SK-N-SH (cell line): ENCODE measurements at regions not wholly inside any gene's neighbourhood (a gene's known extent, or its start where the extent isn't known, plus 50 kb on each side); places are given as distances from the start of the nearest gene placed in this dataset.

Experiments
- CHD2 ChIP-seq: fragments of 150-350 bp; IDR thresholded peaks from 2 replicates; pipeline ENCODE4 v1.6.1; 2018; ENCODE audit warnings: low read length; ENCODE audit not compliant: partially characterized antibody
- EP300 ChIP-seq, 2 experiments: IDR thresholded peaks; 2 replicates each; pipeline versions ENCODE4 v1.4.0 to v1.6.1; 2012; ENCODE audit warnings: borderline replicate concordance in 1 of 2, low read depth in 1 of 2, low read length in 1 of 2
- EZH2phosphoT487 ChIP-seq: fragments of 200-600 bp; sonication (generic); IDR thresholded peaks from 2 replicates; pipeline ENCODE4 v1.6.1; 2017; ENCODE audit warnings: low read depth, mixed run types, mild to moderate bottlenecking, antibody characterized with exemption, moderate library complexity, borderline replicate concordance
- NFIC ChIP-seq: IDR thresholded peaks from 2 replicates; pipeline ENCODE4 v1.4.0; 2012; ENCODE audit warnings: borderline replicate concordance
- NRF1 ChIP-seq: IDR thresholded peaks from 2 replicates; pipeline ENCODE4 v1.6.1; 2012; ENCODE audit warnings: low read depth, mild to moderate bottlenecking, low read length
- POLR2AphosphoS5 ChIP-seq: IDR thresholded peaks from 2 replicates; pipeline ENCODE4 v1.6.1; 2012; ENCODE audit warnings: low read depth, low read length
- SIN3A ChIP-seq: IDR thresholded peaks from 2 replicates; pipeline ENCODE4 v1.6.1; 2012; ENCODE audit warnings: low read depth, mild to moderate bottlenecking, low read length, moderate library complexity, borderline replicate concordance
- SMC3 ChIP-seq: IDR thresholded peaks from 2 replicates; pipeline ENCODE4 v1.6.1; 2012; ENCODE audit warnings: low read depth, low read length, improper control_type of control experiment
- TAF1 ChIP-seq: IDR thresholded peaks from 2 replicates; pipeline ENCODE4 v1.6.1; 2012; ENCODE audit warnings: low read depth, mild to moderate bottlenecking, low read length, moderate library complexity, borderline replicate concordance
- YY1 ChIP-seq: IDR thresholded peaks from 2 replicates; pipeline ENCODE4 v1.4.0; 2012; ENCODE audit warnings: low read depth, mild to moderate bottlenecking
- TF ChIP-seq, protein P1 (sequence below): fragments of 200-600 bp; sonication (generic); IDR thresholded peaks from 2 replicates; pipeline ENCODE4 v1.6.1; 2017; ENCODE audit warnings: antibody characterized with exemption, mild to moderate bottlenecking, moderate library complexity
- TF ChIP-seq, protein P2 (sequence below): IDR thresholded peaks from 2 replicates; pipeline ENCODE4 v1.4.0; 2012; ENCODE audit warnings: low read depth
- TF ChIP-seq, protein P3 (sequence below): IDR thresholded peaks from 2 replicates; pipeline ENCODE4 v1.4.0; 2012; ENCODE audit warnings: low read depth, borderline replicate concordance
- TF ChIP-seq, protein P4 (sequence below): IDR thresholded peaks from 2 replicates; pipeline ENCODE4 v1.6.1; 2012; ENCODE audit warnings: mild to moderate bottlenecking, low read depth, low read length, moderate library complexity

DNA sequence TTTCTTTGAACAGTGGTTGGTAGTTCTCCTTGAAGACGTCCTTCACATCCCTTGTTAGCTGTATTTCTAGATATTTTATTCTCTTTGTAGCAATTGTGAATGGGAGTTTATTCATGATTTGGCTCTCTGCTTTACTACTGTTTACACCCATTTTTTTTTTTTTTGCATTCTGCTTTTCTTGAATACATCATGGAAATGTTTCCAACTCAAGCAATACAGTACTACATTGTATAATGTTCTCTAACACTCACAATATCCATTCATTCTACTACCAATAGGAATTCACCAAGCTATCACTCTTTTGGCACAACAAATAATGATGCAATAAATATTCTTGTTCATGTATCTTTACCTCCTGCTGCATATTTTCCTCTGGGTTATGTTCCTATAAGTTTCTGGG is 801.7 kb downstream of the NTRK3 start:
- TF ChIP-seq, protein P1, sequence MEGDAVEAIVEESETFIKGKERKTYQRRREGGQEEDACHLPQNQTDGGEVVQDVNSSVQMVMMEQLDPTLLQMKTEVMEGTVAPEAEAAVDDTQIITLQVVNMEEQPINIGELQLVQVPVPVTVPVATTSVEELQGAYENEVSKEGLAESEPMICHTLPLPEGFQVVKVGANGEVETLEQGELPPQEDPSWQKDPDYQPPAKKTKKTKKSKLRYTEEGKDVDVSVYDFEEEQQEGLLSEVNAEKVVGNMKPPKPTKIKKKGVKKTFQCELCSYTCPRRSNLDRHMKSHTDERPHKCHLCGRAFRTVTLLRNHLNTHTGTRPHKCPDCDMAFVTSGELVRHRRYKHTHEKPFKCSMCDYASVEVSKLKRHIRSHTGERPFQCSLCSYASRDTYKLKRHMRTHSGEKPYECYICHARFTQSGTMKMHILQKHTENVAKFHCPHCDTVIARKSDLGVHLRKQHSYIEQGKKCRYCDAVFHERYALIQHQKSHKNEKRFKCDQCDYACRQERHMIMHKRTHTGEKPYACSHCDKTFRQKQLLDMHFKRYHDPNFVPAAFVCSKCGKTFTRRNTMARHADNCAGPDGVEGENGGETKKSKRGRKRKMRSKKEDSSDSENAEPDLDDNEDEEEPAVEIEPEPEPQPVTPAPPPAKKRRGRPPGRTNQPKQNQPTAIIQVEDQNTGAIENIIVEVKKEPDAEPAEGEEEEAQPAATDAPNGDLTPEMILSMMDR = no peak
- TF ChIP-seq, protein P2, sequence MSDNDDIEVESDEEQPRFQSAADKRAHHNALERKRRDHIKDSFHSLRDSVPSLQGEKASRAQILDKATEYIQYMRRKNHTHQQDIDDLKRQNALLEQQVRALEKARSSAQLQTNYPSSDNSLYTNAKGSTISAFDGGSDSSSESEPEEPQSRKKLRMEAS = no peak
- no peak for TF ChIP-seq POLR2AphosphoS5
- no peak for TF ChIP-seq SMC3
- TF ChIP-seq, protein P3, sequence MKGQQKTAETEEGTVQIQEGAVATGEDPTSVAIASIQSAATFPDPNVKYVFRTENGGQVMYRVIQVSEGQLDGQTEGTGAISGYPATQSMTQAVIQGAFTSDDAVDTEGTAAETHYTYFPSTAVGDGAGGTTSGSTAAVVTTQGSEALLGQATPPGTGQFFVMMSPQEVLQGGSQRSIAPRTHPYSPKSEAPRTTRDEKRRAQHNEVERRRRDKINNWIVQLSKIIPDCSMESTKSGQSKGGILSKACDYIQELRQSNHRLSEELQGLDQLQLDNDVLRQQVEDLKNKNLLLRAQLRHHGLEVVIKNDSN = no peak
- TF ChIP-seq TAF1 = no peak
- no peak for TF ChIP-seq NRF1
- no peak for TF ChIP-seq EP300 (IDR thresholded peaks at IDR 0.05; ENCODE audit: borderline replicate concordance in 1 of 2, low read depth in 1 of 2, low read length in 1 of 2)
- TF ChIP-seq, protein P4, sequence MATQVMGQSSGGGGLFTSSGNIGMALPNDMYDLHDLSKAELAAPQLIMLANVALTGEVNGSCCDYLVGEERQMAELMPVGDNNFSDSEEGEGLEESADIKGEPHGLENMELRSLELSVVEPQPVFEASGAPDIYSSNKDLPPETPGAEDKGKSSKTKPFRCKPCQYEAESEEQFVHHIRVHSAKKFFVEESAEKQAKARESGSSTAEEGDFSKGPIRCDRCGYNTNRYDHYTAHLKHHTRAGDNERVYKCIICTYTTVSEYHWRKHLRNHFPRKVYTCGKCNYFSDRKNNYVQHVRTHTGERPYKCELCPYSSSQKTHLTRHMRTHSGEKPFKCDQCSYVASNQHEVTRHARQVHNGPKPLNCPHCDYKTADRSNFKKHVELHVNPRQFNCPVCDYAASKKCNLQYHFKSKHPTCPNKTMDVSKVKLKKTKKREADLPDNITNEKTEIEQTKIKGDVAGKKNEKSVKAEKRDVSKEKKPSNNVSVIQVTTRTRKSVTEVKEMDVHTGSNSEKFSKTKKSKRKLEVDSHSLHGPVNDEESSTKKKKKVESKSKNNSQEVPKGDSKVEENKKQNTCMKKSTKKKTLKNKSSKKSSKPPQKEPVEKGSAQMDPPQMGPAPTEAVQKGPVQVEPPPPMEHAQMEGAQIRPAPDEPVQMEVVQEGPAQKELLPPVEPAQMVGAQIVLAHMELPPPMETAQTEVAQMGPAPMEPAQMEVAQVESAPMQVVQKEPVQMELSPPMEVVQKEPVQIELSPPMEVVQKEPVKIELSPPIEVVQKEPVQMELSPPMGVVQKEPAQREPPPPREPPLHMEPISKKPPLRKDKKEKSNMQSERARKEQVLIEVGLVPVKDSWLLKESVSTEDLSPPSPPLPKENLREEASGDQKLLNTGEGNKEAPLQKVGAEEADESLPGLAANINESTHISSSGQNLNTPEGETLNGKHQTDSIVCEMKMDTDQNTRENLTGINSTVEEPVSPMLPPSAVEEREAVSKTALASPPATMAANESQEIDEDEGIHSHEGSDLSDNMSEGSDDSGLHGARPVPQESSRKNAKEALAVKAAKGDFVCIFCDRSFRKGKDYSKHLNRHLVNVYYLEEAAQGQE = no peak
- no peak for TF ChIP-seq SIN3A
- no peak for TF ChIP-seq CHD2
- TF ChIP-seq EZH2phosphoT487 = no peak
- no peak for TF ChIP-seq YY1
- TF ChIP-seq NFIC = no peak
